GM18520 (cell line): ENCODE measurements at regions not wholly inside any gene's neighbourhood (a gene's known extent, or its start where the extent isn't known, plus 50 kb on each side); places are given as distances from the start of the nearest gene placed in this dataset.

ENCODE experiments used
- ATAC-seq: cut with Tn5 transposase; IDR thresholded peaks from one replicate; pipeline ENCODE4 v1.9.1; 2021; ENCODE audit not compliant: unreplicated experiment

GRCh38 chr14:51504669-51505068, 147.0 kb upstream of the FRMD6 start:
- ATAC-seq: no peak

GRCh38 chr14:51507511-51507905, 144.2 kb upstream of the FRMD6 start:
- ATAC-seq: no peak

- no peak for ATAC-seq
These were observed 143.7 kb upstream of the FRMD6 start for GRCh38 chr14:51507906-51508511.

GRCh38 chr14:51511265-51511664, 140.4 kb upstream of the FRMD6 start:
- ATAC-seq: no peak

GRCh38 chr14:51512316-51512715, 139.4 kb upstream of the FRMD6 start:
- no peak for ATAC-seq

- ATAC-seq: no peak
These were observed 138.4 kb upstream of the FRMD6 start for GRCh38 chr14:51513281-51513680.

GRCh38 chr14:51513933-51514332, 137.8 kb upstream of the FRMD6 start:
- ATAC-seq: no peak

GRCh38 chr14:51515611-51516010, 136.1 kb upstream of the FRMD6 start:
- ATAC-seq: no peak

GRCh38 chr14:51516706-51517395, 134.9 kb upstream of the FRMD6 start:
- ATAC-seq: no peak

GRCh38 chr14:51518280-51518679, 133.4 kb upstream of the FRMD6 start:
- no peak for ATAC-seq

GRCh38 chr14:51518711-51519110, 133.0 kb upstream of the FRMD6 start:
- ATAC-seq: no peak

GRCh38 chr14:51520087-51520486, 131.6 kb upstream of the FRMD6 start:
- ATAC-seq: no peak

GRCh38 chr14:51521764-51522163, 129.9 kb upstream of the FRMD6 start:
- no peak for ATAC-seq

- ATAC-seq: no peak
These were observed 128.5 kb upstream of the FRMD6 start for GRCh38 chr14:51523243-51523642.

- no peak for ATAC-seq
These were observed 126.0 kb upstream of the FRMD6 start for GRCh38 chr14:51525739-51526138.

GRCh38 chr14:51527073-51527472, 124.6 kb upstream of the FRMD6 start:
- ATAC-seq: no peak

- ATAC-seq: no peak
These were observed 122.0 kb upstream of the FRMD6 start for GRCh38 chr14:51529736-51530135.

- no peak for ATAC-seq
These were observed 118.5 kb upstream of the FRMD6 start for GRCh38 chr14:51533160-51533559.

GRCh38 chr14:51533872-51534553, 117.7 kb upstream of the FRMD6 start:
- ATAC-seq: no peak

GRCh38 chr14:51534610-51535011, 117.1 kb upstream of the FRMD6 start:
- no peak for ATAC-seq

- ATAC-seq: no peak
These were observed 116.2 kb upstream of the FRMD6 start for GRCh38 chr14:51535443-51536044.

GRCh38 chr14:51538973-51539372, 112.7 kb upstream of the FRMD6 start:
- no peak for ATAC-seq
